Colonic mucosa (tissue), 4 donors: ENCODE measurements at regions not wholly inside any gene's neighbourhood (a gene's known extent, or its start where the extent isn't known, plus 50 kb on each side); places are given as distances from the start of the nearest gene placed in this dataset.
"Not testable (repeated sequence)": the region's sequence is repeated elsewhere in the genome, so short reads cannot be mapped to it uniquely, and the experiment has no call there.

ENCODE experiments used
- DNase-seq: peaks from one replicate; pipeline ENCODE4 v3.0.0-alpha.2; 2020
- H3K27ac ChIP-seq: fragments of 200-600 bp; one replicate; pipeline ENCODE4 v1.8.0; 2021
- H3K27me3 ChIP-seq: fragments of 200-600 bp; one replicate; pipeline ENCODE4 v1.8.0; 2021
- H3K36me3 ChIP-seq: fragments of 200-600 bp; one replicate; pipeline ENCODE4 v1.8.0; 2021
- H3K4me1 ChIP-seq: fragments of 200-600 bp; one replicate; pipeline ENCODE4 v1.8.0; 2021; ENCODE audit warnings: mild to moderate bottlenecking
- H3K4me3 ChIP-seq: fragments of 200-600 bp; one replicate; pipeline ENCODE4 v1.8.0; 2021
- H3K9ac ChIP-seq, 2 donors: one replicate each; pipeline ENCODE4 v1.7.0; 2013; ENCODE audit warnings: control low read depth in 2 of 2, low read depth in 2 of 2, low read length in 2 of 2
- H3K9me3 ChIP-seq: fragments of 200-600 bp; one replicate; pipeline ENCODE4 v1.8.0; 2021
- intact Hi-C: fragments of 100-400 bp; cut with DNase I; formaldehyde crosslinking; loops from one replicate; pipeline ENCODE4 v1.14.1; 2022
- TF ChIP-seq, protein P1 (sequence below): fragments of 200-600 bp; IDR thresholded peaks from one replicate; pipeline ENCODE4 v1.8.0; 2022; ENCODE audit warnings: antibody characterized with exemption, mild to moderate bottlenecking
- donor health status: healthy.
- donor health status: DM: no; HTN: no; CAD: no.
- donor health status: DM: no; HTN: no; CAD: no.

DNA sequence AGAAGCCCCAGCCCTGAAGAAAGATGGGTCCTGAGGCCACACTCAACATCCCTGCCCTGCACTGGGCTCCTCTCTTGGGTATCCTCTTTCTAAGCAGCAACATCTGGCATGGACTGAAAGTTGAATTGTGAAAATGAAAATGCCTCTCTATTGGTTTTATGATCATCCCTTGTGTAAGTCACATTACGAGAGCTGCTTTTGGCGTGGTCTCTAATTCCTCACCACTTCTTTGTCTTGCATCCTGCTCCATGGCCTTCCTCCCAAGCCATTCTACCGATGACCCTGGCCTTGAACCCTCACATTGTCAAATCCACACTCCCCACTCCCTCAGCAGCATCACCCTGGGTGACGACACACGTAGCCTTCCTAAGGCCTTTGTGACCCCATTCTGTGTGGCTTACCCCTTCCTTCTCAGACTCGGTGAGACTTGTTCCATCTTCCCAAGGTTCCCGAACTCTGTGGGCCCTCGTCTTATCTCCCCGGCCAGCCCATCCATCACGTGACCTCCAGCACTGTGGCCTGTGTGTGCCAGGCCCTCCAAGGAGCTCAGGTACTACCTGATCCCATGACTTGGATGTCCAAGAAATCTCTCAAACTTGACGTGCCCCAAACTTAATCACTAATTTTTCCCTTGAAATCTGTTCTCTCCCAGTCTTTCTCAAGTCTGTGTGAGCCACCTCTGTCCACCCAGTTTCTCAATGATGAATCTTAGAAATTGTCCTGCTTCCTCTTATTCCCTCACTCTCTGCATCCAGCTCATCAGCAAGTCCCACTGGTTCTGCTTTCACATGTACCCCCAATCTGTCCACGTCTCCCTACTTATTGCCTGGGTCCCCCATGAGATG is 194.7 kb upstream of the HS6ST1 start:
- intact Hi-C loops, result no loop called here
- no peaks in the 10 kb centered on the region for H3K36me3 ChIP-seq
- DNase-seq, result no peak

DNA sequence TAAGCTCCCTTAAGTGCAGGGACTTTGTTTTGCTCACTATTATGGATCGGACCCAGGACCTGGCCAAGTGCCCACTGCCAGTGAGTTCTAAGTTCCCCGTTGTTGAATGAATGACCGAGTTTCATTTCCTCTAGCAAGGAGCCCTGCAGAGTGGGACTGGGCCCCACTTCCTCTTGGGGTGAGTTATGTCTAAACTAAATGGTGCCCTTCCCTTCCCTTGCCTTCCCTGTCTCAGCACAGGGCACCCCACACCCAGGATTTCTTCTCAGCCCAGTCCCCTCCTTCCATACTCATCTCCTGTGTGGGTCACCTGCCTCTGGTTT is 195.3 kb upstream of the HS6ST1 start:
- intact Hi-C loops, result no loop called here
- Histone ChIP-seq H3K4me3 (no peak overlapping the region), H3K9ac (no peak overlapping the region), H3K36me3 (no peaks in the 10 kb centered on the region), H3K27ac (no peak overlapping the region), H3K4me1 (no peaks in the 10 kb centered on the region), H3K9me3 (no peaks in the 10 kb centered on the region), H3K27me3 (no peaks in the 10 kb centered on the region)
- TF ChIP-seq, protein P1, sequence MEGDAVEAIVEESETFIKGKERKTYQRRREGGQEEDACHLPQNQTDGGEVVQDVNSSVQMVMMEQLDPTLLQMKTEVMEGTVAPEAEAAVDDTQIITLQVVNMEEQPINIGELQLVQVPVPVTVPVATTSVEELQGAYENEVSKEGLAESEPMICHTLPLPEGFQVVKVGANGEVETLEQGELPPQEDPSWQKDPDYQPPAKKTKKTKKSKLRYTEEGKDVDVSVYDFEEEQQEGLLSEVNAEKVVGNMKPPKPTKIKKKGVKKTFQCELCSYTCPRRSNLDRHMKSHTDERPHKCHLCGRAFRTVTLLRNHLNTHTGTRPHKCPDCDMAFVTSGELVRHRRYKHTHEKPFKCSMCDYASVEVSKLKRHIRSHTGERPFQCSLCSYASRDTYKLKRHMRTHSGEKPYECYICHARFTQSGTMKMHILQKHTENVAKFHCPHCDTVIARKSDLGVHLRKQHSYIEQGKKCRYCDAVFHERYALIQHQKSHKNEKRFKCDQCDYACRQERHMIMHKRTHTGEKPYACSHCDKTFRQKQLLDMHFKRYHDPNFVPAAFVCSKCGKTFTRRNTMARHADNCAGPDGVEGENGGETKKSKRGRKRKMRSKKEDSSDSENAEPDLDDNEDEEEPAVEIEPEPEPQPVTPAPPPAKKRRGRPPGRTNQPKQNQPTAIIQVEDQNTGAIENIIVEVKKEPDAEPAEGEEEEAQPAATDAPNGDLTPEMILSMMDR, result no peak
- no peak for DNase-seq

More for the DNA sequence above, 194.7 kb upstream of the HS6ST1 start:
- H3K4me3 ChIP-seq, result no peak overlapping the region
- H3K27me3 ChIP-seq, result no peaks in the 10 kb centered on the region
- no peak overlapping the region for H3K27ac ChIP-seq
- TF ChIP-seq, protein P1, result no peak
- H3K4me1 ChIP-seq, result no peaks in the 10 kb centered on the region
- H3K9me3 ChIP-seq, result no peaks in the 10 kb centered on the region
- H3K9ac ChIP-seq, result no peak overlapping the region

DNA sequence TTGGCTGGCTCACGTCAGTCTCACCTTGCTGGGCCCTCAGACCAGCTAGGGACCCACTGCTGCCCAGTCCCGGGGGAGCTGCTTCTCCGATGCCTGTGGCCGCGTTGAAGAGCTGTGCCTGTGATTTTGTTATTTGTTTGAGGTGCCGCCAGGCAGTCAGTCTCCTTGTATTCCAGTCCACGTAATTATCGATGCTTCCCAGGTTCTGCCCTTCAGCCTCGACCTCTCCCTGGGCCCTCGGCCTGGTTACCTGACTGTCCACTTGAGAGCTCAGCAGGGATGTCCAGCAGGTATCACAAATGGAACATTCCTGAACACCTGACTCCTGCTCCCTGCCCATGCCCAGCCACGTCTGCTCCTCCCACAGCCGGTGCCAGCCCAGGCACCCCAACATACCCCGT is 195.9 kb upstream of the HS6ST1 start:
- intact Hi-C loops, result no loop called here
- H3K27me3 ChIP-seq, result no peaks in the 10 kb centered on the region
- TF ChIP-seq, protein P1, result no peak
- H3K36me3 ChIP-seq, result no peaks in the 10 kb centered on the region
- H3K9me3 ChIP-seq, result no peaks in the 10 kb centered on the region
- H3K4me3 ChIP-seq, result no peak overlapping the region
- no peak overlapping the region for H3K27ac ChIP-seq
- DNase-seq, result no peak
- no peak overlapping the region for H3K9ac ChIP-seq
- H3K4me1 ChIP-seq, result no peaks in the 10 kb centered on the region

DNA sequence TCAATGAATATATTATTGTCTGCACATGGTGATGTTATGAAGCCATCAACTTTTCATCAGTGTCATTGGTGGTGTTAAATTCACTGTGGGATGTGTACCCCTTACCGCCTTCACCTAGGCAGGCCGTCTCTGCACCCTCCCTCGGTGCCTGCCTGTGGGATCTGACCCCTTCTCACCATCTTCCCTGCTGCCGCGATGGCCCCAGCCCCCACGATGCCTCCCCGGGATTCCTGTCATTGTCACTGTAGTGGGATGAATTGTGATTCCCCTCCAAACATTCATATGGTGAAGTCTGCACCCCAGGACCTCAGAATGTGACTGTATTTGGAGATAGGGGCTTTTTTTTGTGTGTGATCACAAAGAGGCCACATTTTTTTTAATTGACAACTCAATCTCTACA is 198.3 kb upstream of the HS6ST1 start:
- Histone ChIP-seq H3K4me3 (no peak overlapping the region), H3K27ac (no peak overlapping the region), H3K27me3 (no peaks in the 10 kb centered on the region), H3K36me3 (no peaks in the 10 kb centered on the region), H3K9me3 (no peaks in the 10 kb centered on the region), H3K4me1 (no peaks in the 10 kb centered on the region), H3K9ac (no peak overlapping the region)
- TF ChIP-seq, protein P1, result no peak
- intact Hi-C loops, result no loop called here
- no peak for DNase-seq

DNA sequence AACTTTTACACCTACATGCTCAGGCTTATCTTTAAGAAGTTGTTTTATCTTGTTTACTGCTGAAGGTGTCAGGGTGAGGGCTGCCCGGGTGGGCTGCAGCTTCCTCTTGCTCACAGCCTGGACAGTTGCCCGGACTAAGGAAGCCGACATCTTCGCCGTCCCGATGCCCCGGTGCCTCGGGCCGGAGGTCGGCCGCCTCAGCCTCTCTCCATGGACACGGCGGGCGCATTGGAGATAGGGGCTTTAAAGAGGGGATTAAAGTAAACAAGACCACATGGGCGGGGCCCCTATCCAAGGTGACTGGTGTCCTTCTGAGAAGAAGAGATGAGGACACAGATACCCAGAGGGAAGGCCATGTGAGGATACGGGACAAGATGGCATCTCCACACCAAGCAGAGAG is 200.4 kb upstream of the HS6ST1 start:
- intact Hi-C loops, DNase-seq, H3K9me3 ChIP-seq, H3K27ac ChIP-seq, H3K9ac ChIP-seq, H3K4me3 ChIP-seq, H3K36me3 ChIP-seq, H3K27me3 ChIP-seq, H3K4me1 ChIP-seq: not testable (repeated sequence)

DNA sequence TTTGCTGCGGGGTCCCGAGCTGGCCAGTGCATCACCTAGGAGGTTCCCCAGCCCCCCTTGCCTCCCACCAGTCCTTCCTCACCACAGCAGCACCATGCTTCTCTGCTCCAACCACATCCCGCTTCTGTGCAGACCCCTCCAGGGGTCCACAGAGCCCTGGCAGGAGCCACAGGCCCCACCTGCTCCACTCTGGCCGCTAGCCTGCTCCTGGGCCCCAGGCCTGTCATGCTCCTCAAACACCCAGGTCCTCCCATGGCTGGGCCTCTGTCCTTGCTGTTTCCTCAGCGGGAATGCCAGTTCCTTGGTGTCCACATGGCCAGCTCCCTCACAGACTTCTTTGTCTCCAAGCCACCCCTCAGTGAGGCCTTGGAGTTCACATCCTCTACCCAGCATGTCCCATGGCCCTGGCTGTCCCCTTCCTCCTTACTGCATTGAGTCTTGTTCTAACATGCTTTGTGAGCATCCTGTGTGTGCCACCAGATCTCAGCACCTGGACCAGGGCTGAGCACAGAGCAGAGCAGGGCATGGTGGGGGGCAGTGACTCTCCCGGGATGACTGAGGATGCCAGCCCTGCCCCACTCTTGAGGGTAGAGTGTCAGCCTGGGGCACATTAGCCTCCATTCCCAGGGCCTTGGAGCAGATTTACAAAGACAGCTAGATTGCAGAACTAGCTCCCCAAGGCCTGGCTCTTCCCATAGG is 201.0 kb upstream of the HS6ST1 start:
- intact Hi-C loops, result no loop called here
- TF ChIP-seq, protein P1, result no peak
- H3K27me3 ChIP-seq, result no peaks in the 10 kb centered on the region
- no peak overlapping the region for H3K27ac ChIP-seq
- H3K4me1 ChIP-seq, result no peaks in the 10 kb centered on the region
- DNase-seq, result no peak
- H3K9me3 ChIP-seq, result no peaks in the 10 kb centered on the region
- no peak overlapping the region for H3K4me3 ChIP-seq
- no peaks in the 10 kb centered on the region for H3K36me3 ChIP-seq
- no peak overlapping the region for H3K9ac ChIP-seq
